Renal pelvis (tissue), 1 donor: ENCODE measurements at regions not wholly inside any gene's neighbourhood (a gene's known extent, or its start where the extent isn't known, plus 50 kb on each side); places are given as distances from the start of the nearest gene placed in this dataset.
A peak's percentile ranks its signal among the peaks of the same experiment; 100 is the strongest.
"Not testable (repeated sequence)": the region's sequence is repeated elsewhere in the genome, so short reads cannot be mapped to it uniquely, and the experiment has no call there.

ENCODE experiments used
- DNase-seq: peaks from one replicate; pipeline ENCODE4 v3.0.0-alpha.2; 2013

DNA sequence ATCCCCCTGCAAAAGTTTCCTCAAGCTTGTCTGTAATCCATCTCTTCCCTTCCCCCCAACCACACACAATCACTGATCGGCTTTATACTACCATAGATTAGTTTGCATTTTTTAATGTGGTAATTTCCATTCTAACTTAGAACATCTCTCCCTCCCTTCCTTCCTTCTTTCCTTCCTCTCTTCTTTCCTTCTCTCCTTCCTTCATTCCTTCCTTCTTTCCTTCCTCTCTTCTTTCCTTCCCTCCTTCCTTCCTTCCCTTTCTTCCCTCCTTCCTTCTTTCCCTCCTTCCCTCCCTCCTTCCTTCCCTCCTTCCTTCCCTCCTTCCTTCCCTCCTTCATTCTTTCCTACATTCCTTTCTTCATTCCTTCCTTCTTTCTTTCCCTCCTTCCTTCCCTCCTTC is 166.2 kb upstream of the MSX2 start:
- no peak for DNase-seq

DNA sequence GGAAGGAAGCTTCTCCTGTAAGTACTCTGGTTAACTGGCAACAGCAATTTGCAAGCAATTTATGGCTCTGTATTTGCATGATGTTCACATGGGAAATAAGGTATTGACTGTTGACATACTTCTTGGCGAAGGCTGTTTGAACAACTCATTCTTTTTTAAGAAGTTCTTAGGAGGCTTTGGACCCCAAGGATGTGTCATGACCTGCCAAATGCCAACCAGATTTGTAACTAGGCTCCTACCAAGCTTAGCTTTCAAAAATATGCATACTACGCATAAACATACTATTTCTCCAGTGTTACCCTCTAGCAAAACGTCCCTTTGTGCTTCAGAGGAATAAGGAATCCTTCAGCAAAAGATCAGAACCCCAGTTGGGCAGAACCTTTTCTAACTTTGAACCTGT is 165.2 kb upstream of the MSX2 start:
- DNase-seq: no peak

DNA sequence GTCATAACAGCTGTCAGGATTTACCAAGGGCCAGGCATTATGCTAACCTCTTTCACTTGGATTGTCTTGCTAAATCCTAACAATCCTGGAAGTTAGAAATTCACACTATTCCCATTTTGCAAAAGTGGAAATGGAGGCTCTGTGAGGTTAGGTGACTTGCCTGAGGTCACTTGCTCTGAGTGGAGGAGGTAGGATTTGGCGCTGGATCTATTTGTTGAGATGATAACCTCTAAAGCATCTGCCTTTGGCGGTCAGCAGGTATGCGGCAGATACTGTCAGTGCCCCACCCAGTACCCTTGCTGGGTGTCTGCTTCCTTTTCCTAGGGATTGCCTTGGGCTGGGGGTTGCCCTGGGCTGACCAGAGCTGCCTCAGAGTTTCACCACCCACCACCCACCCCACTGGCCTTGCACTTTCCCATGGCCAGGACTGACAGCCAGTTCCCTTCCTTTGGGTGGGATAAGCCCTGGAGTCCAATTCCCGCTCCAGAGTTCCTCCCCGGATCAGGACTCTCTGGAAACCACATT is 164.8 kb upstream of the MSX2 start:
- DNase-seq: no peak

DNA sequence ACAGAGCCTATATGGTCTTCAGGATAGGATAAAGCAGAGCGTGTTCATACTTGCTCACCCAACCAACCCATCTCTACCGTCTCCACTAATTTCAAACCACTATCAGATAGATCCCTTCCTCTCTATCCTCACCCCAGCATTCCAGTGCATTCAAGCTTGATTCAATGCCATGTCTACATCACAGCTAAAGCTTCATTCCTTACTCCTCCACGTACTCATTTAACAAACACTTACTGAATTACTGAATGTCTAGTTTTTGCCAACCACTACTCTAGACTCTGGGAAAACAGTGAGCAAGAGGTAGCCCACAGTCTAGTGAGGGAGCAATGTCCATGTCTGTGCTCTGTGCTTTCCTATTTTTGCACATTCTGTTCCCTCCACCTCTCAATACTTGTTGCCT is 163.5 kb upstream of the MSX2 start:
- no peak for DNase-seq

DNA sequence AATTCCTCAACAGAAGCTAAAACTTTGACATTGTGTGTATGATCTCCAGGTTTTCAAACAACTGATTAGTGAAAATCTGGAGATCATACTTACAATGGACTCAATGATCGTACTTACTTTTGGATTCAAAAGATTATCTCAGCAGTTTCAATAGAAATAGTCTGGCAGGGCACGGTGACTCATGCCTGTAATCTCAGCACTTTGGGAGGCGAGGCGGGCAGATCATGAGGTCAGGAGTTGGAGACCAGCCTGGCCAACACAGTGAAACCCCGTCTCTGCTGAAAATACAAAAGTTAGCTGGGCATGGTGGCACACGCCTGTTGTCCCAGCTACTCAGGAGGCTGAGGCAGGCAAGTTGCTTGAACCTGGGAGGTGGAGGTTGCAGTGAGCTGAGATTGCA is 161.3 kb upstream of the MSX2 start:
- DNase-seq: not testable (repeated sequence)

DNA sequence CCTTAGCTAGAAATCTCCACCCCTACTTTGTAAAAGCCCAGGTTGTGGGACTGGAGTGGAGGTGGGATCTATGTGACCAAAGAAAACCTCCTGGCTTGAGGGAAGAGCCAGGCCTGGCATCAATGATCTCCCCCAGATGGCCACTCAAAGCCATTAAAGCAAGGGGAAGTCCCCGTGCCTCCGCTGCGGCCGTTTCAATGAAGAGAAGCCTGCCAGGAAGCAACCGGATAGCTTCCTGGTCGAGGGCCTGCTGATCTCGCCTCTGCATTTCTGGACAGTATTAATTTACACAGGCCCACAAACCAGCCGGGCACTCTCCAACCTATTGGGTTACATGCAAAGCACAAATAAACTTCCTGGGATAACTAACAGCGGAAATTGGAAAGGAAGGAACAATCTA is 160.5 kb upstream of the MSX2 start:
- DNase-seq: peak; percentile 53

DNA sequence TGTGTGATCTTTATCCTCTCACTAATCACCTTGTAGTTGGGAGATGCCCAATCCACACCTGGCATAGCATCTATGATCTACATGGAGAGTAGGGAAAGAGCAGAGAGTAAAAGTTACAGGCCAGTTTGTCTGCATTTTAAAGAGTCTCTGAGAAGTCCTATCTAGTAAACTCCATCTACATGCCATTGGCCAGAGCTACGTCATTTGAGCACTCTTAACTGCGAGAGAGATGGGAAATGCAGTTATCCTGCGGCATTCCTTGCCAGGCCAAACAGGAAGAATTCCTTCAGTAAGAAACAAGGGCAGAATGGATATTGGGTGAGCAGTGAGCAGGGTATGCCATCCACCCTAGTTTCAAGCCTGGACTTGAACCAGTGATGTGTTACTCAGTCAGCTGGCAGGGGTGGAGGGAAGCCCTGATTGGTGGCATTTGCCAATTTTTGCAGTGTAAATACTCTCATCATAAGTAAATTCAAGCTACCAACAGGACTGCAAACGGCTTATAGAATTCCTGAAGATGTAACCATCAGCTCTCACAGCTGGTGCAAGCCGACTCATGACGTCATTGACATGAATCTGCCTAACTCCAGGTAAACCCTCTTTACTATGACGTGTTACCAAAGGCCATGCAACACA is 156.8 kb upstream of the MSX2 start:
- DNase-seq: no peak

DNA sequence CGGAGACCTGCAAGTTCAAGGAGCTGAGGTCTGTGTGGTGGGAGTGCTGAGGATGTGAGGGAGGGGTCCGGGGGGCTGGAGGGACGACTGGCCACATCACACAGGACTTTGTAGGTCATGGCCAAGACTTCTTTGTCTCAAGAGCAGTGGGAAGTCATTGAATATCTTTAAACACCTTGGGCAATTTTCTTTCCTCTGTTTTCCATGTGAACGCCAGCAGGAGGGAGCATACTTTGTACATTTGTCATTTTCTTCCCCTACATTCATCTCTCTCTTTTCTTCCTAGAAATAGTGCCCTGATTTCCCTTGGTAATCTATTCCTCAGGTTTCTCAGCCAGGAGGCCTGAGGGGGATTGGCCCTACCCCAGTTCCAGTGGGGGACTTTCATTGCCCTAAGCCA is 153.7 kb upstream of the MSX2 start:
- no peak for DNase-seq

DNA sequence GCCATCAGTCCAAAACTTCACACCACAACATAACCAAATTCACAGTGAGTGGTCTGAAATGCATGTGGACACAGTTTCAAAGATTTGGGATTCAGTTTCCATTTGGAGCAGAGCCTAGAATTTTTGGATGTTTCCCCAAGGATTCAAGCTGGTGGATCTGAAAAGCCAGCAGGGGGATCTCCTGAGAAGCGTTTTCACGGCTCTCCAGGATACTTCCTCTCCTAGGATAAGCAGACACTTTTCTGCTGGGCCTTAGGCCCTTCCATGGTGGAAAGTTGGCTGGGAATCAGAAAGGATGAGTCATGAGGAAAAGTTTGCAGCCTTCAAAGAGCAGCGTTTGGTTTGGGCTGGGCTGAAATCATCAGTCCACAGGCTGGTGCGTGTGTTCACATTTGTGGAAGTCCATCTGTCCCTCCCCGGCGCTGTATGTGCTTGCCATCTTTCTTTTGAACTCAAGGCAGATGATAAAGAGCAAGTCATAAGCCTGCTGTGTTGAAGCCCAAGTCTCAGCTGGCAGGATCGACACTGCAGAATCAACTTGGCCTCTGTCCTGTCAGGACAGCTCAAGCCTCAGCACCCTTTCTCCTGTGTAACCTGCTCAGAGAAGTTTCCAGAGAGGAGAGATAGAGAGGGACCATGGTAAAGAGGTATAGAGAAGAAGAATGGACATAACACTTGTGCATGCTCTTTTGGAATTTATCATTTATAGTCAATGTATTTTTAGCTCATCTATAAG is 152.6 kb upstream of the MSX2 start:
- DNase-seq: peak; percentile 23

DNA sequence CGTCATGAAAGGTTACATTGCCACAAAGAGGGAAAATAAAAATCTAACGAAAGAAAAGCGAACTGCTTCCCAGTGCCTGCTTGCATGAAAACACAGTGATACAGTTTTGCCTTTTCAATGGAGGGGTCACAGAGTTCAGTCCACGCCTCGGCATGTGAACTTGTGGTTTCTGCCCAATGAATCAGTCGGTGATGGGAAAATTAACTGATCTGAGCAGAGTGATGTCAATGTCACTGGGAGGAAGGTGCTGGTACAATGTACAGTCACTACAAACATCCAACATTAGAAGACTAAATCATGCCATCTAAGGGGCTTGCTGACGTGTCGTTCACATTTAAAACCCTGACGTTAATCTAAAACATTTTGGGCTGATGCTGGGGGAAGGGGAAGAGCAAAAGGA is 151.8 kb upstream of the MSX2 start:
- no peak for DNase-seq

DNA sequence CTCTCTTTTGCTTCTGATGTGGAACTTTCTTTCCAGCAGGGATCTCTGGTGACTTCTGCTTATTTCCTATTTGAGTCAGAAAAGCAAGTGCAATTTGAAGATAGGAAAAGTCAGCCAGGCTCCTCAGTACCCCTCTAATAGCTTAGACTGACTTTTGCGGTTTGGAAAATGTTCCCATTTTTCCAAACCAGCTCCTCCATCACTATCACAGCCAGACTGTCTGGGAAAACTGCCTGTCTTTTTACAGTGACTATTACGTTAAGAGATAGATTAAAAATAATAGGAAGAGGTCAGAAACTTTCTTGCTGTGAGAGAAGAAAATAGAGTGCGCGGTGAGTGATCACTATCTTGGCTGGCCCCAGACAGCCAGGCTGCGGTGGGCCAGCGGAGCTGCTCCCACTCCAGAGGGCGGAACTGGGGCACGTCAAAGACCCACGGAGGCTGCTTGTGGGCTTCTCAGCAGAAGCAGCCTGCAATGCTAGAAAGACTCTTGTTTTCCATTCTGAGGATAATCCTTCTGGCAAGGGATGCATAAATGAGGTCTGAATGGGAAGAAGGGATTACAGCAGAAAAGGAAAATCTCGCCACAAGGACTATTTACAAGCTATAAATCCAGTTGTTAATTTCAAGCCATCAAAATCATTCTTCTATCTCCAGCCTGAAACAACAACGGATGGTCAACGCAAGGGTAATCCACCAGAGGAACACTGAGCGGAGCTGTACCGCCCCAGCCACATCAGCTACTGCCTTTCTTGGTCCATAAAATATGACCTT is 151.0 kb upstream of the MSX2 start:
- no peak for DNase-seq

DNA sequence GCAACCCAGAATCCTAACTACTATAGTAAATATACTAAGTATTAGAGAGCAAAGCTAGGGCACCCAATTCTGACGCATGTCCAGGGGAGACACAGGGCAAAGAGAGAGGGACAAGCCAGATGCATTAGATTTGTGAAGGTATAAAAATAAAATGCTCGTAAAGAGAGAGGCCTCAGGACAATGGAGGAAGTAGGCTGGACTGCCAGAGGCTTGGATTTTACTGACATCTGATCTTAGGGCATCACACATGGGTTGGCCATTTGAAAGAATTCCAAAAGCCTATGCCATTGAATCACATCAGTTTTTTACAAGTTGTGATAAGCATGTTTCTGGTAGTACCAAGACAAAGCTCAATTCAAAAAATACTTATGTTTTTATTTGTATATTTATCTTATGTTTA is 149.3 kb upstream of the MSX2 start:
- DNase-seq: no peak

DNA sequence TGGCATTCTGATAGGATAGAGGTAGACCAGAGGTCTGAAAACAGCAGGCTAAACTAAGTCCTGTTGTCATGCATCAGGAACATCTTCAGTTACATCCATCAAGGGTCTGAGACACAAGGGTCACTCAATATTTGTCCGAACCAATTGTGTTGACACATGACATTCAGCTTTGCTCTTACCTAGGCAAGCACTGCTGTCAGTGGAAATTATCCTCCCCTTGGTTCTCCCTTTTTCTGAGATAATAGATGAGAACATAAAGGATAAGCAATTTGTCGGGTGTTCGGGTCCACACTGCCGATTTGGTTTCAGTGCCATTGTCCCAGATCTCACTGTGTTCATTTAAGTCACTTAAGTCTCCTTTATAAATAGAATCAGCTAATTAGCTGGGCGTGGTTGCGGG is 148.3 kb upstream of the MSX2 start:
- DNase-seq: no peak

DNA sequence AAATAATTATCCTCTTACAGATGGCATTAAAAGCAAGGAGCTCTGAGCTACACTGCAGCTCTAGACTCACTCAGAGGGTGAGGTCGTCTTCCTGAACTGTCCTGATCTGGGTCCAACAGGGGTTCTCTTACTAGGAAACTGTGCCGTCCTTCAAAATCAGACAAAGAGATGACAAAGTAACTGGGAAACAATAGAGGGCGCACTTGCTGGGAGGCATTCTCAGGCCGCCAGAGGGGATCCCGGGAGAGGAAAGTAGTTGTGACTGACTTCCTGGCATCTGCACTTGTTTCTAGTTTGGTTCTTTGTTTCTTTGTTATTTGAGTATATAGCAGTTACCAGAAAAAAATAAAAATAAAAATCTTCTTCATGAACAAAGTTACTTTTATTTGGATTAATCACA is 142.9 kb upstream of the MSX2 start:
- DNase-seq: peak; percentile 20

DNA sequence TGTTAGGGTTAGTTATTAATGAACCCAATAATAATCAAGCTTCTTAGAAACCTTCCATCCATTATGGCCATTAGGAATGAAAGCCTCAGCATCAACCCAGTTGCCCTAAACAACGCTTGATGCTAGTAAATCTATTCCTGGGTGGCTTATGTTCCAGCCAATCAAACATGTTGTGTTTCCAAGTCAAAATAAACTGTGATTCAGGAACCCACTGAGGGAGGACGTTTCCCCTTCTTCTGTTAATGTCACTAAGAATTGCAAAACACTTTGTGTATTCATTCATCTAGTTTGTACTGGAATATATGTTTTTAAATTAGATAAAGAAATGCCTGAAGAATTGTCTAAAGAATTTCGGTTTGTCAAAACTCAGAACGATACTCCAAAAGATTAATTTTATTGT is 142.5 kb upstream of the MSX2 start:
- DNase-seq: no peak

DNA sequence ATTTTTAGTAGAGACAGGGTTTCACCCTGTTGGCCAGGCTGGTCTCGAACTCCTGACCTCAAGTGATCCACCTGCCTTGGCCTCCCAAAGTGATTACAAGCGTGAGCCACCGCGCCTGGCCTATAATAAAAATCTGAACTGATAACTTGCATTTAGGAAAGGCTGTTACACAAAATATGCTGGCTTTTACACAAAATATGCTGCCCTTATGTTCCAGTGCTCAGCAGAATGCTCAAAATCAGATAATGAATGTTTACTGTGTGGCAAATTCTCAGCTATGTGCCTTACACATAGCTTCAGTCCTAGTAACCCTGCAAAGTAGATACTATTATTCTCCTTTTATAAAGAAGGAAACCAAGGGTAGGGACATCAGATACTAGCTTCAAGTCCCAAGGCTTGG is 141.3 kb upstream of the MSX2 start:
- DNase-seq: no peak

DNA sequence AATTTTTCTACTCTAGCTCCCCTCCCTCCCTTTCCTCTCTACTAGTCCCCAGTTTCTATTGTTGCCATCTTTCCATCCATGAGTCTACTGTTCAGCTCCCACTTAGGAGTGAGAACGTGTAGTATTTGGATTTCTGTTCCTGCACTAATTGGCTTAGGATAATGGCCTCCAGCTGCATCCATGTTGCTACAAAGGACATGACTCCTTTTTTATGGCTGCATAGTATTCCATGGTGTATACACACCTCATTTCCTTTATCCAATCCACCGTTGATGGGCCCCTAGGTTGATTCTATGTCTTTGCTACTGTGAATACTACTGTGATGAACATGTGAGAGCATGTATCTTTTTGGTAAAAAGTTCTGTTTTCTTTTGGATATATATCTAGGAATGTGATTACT is 138.9 kb upstream of the MSX2 start:
- no peak for DNase-seq

DNA sequence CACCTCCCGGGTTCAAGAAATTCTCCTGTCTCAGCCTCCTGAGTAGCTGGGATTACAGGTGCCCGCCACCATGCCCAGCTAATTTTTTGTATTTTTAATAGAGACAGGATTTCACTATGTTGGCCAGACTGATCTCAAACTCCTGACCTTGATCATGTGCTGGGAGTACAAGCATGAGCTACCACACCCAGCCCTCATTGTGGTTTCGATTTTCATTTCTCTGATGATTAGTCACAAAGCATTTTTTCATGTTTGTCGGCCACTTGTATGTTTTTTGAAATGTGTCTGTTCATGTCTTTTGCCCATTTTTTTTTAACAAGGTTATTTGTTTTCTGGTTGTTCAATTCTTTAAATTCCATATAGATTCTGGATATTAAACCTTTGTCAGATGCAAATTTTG is 138.2 kb upstream of the MSX2 start:
- DNase-seq: not testable (repeated sequence)

DNA sequence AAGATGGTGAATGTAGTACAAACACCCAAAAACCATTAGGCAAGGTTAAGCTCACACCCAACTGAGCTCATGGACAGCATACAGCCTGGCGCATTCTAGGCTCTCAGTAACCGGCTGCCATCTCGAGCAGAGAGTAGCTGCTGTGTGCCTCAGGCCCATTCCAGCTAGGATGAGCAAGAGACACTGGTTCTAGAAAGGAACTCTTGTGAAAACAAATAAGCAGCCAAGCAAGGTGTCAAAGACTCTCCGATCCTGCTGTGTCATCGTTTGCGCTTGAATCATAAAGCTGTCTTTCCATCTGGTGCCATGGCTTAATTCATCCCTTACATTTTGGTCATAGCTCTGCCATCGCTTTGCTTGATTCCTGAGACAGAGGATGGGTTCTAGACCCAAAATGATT is 135.4 kb upstream of the MSX2 start:
- DNase-seq: no peak

DNA sequence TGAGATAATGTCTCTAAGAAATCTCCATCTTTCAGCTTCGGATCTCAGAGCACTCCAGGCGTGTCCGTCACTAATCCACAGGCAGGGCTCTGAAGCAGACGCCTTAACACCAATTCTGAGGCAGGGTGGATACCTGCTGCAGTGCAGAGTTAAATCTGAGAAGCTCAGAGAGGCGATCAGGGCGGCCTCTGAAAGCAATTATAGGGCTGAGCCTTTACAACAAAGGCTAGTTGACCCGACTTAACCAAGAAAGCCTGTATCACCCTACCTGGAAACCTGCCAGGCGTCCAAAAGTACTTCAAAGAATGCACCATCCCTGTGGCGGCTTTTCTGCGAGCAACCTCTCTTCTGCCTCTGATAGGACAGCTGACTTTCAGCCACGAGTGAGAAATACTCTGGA is 134.8 kb upstream of the MSX2 start:
- no peak for DNase-seq

DNA sequence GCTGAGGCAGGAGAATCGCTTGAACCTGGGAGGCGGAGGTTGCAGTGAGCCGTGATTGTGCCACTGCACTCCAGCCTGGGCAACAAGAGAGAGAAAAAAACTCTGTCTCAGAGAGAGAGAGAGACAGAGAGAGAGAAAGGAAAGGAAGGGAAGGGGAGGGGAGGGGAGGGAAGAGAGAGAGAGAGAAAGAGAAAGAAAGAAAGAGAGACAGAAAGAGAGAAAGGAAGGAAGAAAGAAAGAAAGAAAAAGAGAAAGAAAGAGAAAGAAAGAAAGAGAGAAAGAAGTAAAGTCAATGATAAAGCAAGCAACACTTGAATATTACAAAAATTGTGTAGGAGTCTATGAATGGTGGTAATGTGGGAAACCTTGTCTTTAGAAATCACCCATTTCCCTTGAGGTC is 133.6 kb upstream of the MSX2 start:
- DNase-seq: no peak

DNA sequence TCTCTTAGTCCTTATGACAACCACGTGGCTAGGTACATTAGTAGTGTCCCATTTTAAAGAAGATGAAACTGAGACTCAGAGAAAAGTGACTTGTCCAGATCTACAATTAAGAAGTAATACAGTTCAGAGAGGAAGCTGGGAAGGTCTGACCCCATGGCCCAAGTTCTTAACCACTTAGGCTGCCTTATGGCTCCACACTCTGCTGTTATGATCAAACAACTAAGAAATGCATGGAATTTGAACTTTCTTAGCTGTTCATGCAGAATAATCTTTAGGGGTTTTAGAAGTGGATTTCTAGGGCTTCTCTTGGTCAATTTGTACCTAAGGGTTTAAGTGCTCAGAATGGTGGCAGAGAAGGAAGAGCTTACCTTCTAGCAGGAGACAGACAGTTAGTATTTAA is 128.0 kb upstream of the MSX2 start:
- no peak for DNase-seq

DNA sequence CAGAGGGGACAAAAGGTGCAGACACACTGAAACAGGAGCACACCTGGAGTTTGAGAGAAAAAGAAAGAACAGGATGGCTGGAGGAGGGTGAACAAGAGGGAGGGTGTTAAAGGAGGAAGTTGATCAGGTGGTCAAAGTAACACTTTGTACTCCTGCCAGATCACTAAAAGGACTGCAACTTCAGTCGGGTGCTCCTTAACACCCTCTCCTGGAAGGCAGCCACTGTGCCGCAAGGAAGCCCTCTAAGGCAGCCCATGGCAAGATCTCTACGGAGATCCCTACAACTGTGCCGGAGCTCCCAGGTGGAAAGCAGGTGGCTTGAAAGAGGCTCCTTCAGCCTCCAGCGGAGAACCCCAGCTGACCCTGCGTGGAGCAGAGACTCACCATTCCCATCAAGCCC is 124.4 kb upstream of the MSX2 start:
- DNase-seq: no peak
